K562 (cell line): ENCODE measurements at regions not wholly inside any gene's neighbourhood (a gene's known extent, or its start where the extent isn't known, plus 50 kb on each side); places are given as distances from the start of the nearest gene placed in this dataset.

ENCODE experiments used
- ATAC-seq: fragments of 200-7000 bp; cut with Tn5 transposase; 3 replicates; pipeline ENCODE4 v1.9.1; 2020; ENCODE audit warnings: moderate library complexity
- BruUV-seq: library from RNA; stranded (reverse); fragments of 400-500 nt; replicated peaks from 2 replicates; lab custom pipeline; 2021; lab: Mats Ljungman, UMichigan
- CTCF ChIA-PET: fragments of 300-600 bp; formaldehyde crosslinking; extraction: SDS; loops from one replicate; lab custom pipeline; 2021; ENCODE audit warnings: low intra/inter-chr PET ratio; lab: Yijun Ruan, JAX
- POLR2A ChIA-PET: fragments of 300-600, 350-650 bp; sonication (Branson Sonifier 250); formaldehyde crosslinking; extraction: SDS; loops from one replicate; lab custom pipeline; 2021; ENCODE audit warnings: antibody characterized with exemption, inconsistent platforms; lab: Yijun Ruan, JAX
- DNase-seq, 4 experiments: peaks; one replicate each; pipeline versions ENCODE4 v3.0.0 to v3.0.0-alpha.2; 2011 to 2018; ENCODE audit warnings: low spot score in 3 of 4, mixed read lengths in 3 of 4; ENCODE audit errors: extremely low read depth in 1 of 4
- FAIRE-seq: peaks from 2 replicates; lab custom pipeline; 2011; peaks lifted over from hg19 to GRCh38; lab: Jason Lieb, UNC
- H2AFZ ChIP-seq: 2 replicates; pipeline ENCODE4 v1.6.0; 2011; ENCODE audit warnings: low read depth, low read length, control low read depth, inconsistent platforms
- H3K27ac ChIP-seq: fragments of 200-600 bp; 3 replicates; pipeline ENCODE4 v1.8.0; 2011; ENCODE audit warnings: low read depth, mild to moderate bottlenecking, control low read depth, inconsistent platforms, low read length, moderate library complexity, mixed read lengths; ENCODE audit errors: extremely low read depth
- H3K27me3 ChIP-seq, 2 experiments: fragments of 300-600 bp in 1 of 2; 2 replicates in 1 of 2; 3 replicates in 1 of 2; pipeline versions ENCODE4 v1.6.0 to v1.8.0; 2011; ENCODE audit warnings: inconsistent platforms in 2 of 2, low read length in 2 of 2, mild to moderate bottlenecking in 1 of 2, mixed read lengths in 1 of 2, moderate library complexity in 1 of 2; ENCODE audit not compliant: control insufficient read depth in 2 of 2, insufficient read depth in 2 of 2
- H3K36me3 ChIP-seq: fragments of 300-600 bp; 3 replicates; pipeline ENCODE4 v1.8.0; 2011; ENCODE audit warnings: mild to moderate bottlenecking, low read length, inconsistent platforms; ENCODE audit not compliant: control insufficient read depth, insufficient read depth
- H3K4me1 ChIP-seq, 2 experiments: fragments of 200-600 bp in 1 of 2; replicated peaks in 1 of 2; 2 replicates in 1 of 2; 3 replicates in 1 of 2; pipeline versions ENCODE4 v1.5.1 to v1.8.0; 2011; ENCODE audit warnings: inconsistent platforms in 2 of 2, low read length in 2 of 2, mild to moderate bottlenecking in 1 of 2, mixed read lengths in 1 of 2, moderate library complexity in 1 of 2; ENCODE audit not compliant: control insufficient read depth in 2 of 2, insufficient read depth in 2 of 2
- H3K4me2 ChIP-seq: 2 replicates; pipeline ENCODE4 v1.6.1; 2011; ENCODE audit warnings: low read length, control low read depth, inconsistent platforms, mixed read lengths; ENCODE audit not compliant: insufficient read depth
- H3K4me3 ChIP-seq: fragments of 200-600 bp; sonication (generic), shearing (Covaris generic); 2 replicates; pipeline ENCODE4 v1.5.1; 2016; ENCODE audit warnings: control low read depth, inconsistent platforms
- H3K79me2 ChIP-seq: fragments of 200-600 bp; 3 replicates; pipeline ENCODE4 v1.8.0; 2011; ENCODE audit warnings: low read length, inconsistent platforms; ENCODE audit not compliant: control insufficient read depth, insufficient read depth
- H3K9ac ChIP-seq, 2 experiments: 2 replicates each; pipeline versions ENCODE4 v1.6.0 to v1.6.1; 2011; ENCODE audit warnings: low read depth in 2 of 2, low read length in 2 of 2, control low read depth in 1 of 2, inconsistent platforms in 1 of 2, mild to moderate bottlenecking in 1 of 2, mixed read lengths in 1 of 2; ENCODE audit not compliant: insufficient read depth in 1 of 2
- H3K9me1 ChIP-seq: one replicate; pipeline ENCODE4 v1.6.0; 2011; ENCODE audit warnings: inconsistent platforms, mild to moderate bottlenecking, low read length, moderate library complexity; ENCODE audit not compliant: control insufficient read depth, insufficient read depth
- H3K9me3 ChIP-seq: replicated peaks from 2 replicates; pipeline ENCODE4 v1.5.1; 2011; ENCODE audit warnings: low read depth, low read length, inconsistent platforms; ENCODE audit not compliant: control insufficient read depth, insufficient read depth
- H4K20me1 ChIP-seq: replicated peaks from 2 replicates; pipeline ENCODE4 v1.6.1; 2011; ENCODE audit warnings: low read length, inconsistent platforms, mixed read lengths; ENCODE audit not compliant: control insufficient read depth, insufficient read depth
- PHF8 ChIP-seq: fragments of 200-600 bp; sonication (generic); IDR thresholded peaks from 2 replicates; pipeline ENCODE4 v1.6.1; 2012; ENCODE audit warnings: mixed run types, mild to moderate bottlenecking, inconsistent platforms, low read length, moderate library complexity, borderline replicate concordance
- RAD21 ChIP-seq, 2 experiments: fragments of 250-450 bp in 1 of 2; fragments of 450-650 bp in 1 of 2; sonication (Bioruptor Pico) in 1 of 2; formaldehyde crosslinking in 1 of 2; IDR thresholded peaks in 1 of 2; conservative IDR thresholded peaks in 1 of 2; 2 replicates each; pipeline versions ENCODE4 v1.4.0 to v1.8.0; 2020 to 2022; ENCODE audit warnings: mild to moderate bottlenecking in 2 of 2, moderate library complexity in 1 of 2
- ZNF584 ChIP-seq: fragments of 200-800 bp; sonication (Bioruptor generic); IDR thresholded peaks from 2 replicates; pipeline ENCODE4 v1.6.1; 2016; ENCODE audit warnings: low read depth, mild to moderate bottlenecking, missing genetic modification characterization, missing compliant biosample characterization
- WGBS: fragments of 100-300 bp; shearing (Covaris generic); methylation state at CpG from one replicate; pipeline ENCODE4 v1.1.6; 2016; ENCODE audit warnings: low coverage, mixed read lengths; ENCODE audit not compliant: insufficient coverage; ENCODE audit errors: missing lambda C conversion rate; 5-methylcytosine and 5-hydroxymethylcytosine counted together
- in situ Hi-C: fragments of 300-500 bp; cut with MboI; formaldehyde crosslinking; loops from 4 replicates; pipeline ENCODE4 v1.15.0; 2018; ENCODE audit warnings: inconsistent platforms, mixed read lengths
- intact Hi-C: fragments of 100-400 bp; cut with micrococcal nuclease; formaldehyde crosslinking; loops from 2 replicates; pipeline ENCODE4 v1.14.2; 2022
- TF ChIP-seq, protein P1 (sequence below): fragments of 450-650 bp; formaldehyde crosslinking; IDR thresholded peaks from 2 replicates; pipeline ENCODE4 v1.4.0; 2020; ENCODE audit warnings: mild to moderate bottlenecking, moderate library complexity
- TF ChIP-seq, protein P2 (sequence below), 3 experiments: IDR thresholded peaks in 2 of 3; conservative IDR thresholded peaks in 1 of 3; 2 replicates each; pipeline ENCODE4 v1.5.1; 2011 to 2012; ENCODE audit warnings: low read length in 3 of 3, mild to moderate bottlenecking in 3 of 3, control low read depth in 2 of 3, improper control_type of control experiment in 1 of 3, inconsistent platforms in 1 of 3, low read depth in 1 of 3, mixed read lengths in 1 of 3, moderate library complexity in 1 of 3; ENCODE audit not compliant: insufficient read depth in 2 of 3

DNA sequence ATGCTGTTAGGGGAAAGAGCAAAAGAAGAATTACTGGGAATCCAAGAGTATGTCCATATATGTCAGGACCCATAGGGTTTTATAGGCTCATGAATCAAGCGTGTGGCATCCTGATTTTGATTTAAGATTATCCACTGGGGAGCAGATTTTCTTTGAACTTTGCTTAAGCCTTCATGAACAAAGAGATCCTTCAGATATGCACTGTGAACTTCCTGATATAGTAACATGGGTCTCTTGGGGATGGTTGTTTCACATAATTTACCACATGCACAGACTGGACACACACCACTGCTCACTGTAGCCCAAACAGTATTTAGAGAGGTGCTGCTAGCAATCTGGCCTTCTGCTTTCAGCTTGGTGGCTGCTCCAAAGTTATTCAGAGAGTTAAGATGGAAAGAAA lies 200.9 kb upstream of the ZPLD1 start:
- H3K9ac ChIP-seq: no peak overlapping the region
- no peaks in the 10 kb centered on the region for H3K79me2 ChIP-seq
- H3K27ac ChIP-seq: no peak overlapping the region
- intact Hi-C loops: no loop called here
- H3K4me1 ChIP-seq: no peaks in the 10 kb centered on the region; a peak in 1 of 5 replicates
- H3K27me3 ChIP-seq: no peaks in the 10 kb centered on the region
- H3K36me3 ChIP-seq: no peaks in the 10 kb centered on the region
- BruUV-seq: no TSS peak
- in situ Hi-C loops: no loop called here
- no peaks in the 10 kb centered on the region for H3K9me3 ChIP-seq
- H3K4me2 ChIP-seq: no peak overlapping the region
- no peak for FAIRE-seq
- no peak for TF ChIP-seq ZNF584 (CRISPR knock-in tag)
- TF ChIP-seq, all 486 proteins: peak for 0
- ATAC-seq (no peak), DNase-seq (no peak)
- ChIA-PET POLR2A (no interaction called here), CTCF (no interaction called here)
- WGBS: 0% methylated on average over 1 of the region's 1 CpG
- no peaks in the 10 kb centered on the region for H3K9me1 ChIP-seq
- no peaks in the 10 kb centered on the region for H4K20me1 ChIP-seq
- no peak overlapping the region for H2AFZ ChIP-seq
- H3K4me3 ChIP-seq: no peak overlapping the region

DNA sequence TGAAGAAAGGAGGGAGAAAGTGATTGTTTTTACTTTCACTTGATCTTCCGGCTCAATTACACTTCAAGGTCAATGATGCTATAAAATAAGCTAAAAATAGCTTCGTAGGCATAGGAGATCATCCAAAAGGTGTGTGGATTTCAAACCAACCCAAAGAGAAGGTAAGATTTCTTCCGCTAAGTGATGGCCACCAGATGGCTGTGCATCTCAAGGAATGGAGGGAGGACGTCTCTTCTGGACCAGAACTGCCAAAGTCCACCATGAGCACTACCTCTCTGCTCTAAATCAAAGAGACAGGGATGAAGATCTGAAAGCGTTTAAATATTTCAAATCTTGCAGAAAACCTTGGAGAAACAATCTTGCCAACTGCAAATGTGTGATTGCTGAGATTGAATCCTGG lies 199.1 kb upstream of the ZPLD1 start:
- Histone ChIP-seq H3K27me3 (no peaks in the 10 kb centered on the region), H3K9me1 (no peaks in the 10 kb centered on the region), H3K27ac (no peak overlapping the region), H3K36me3 (no peaks in the 10 kb centered on the region), H3K4me2 (no peak overlapping the region), H2AFZ (no peak overlapping the region), H4K20me1 (no peaks in the 10 kb centered on the region), H3K79me2 (no peaks in the 10 kb centered on the region), H3K9ac (no peak overlapping the region), H3K4me3 (no peak overlapping the region), H3K9me3 (no peaks in the 10 kb centered on the region), H3K4me1 (no peaks in the 10 kb centered on the region)
- intact Hi-C loops (no loop called here), in situ Hi-C loops (no loop called here)
- no TSS peak for BruUV-seq
- DNase-seq (no peak), ATAC-seq (no peak), FAIRE-seq (no peak)
- POLR2A ChIA-PET: interaction anchor here (0.5 kb wide), 1 partner anchor 582 kb away, joined by 3 read pairs; no protein-coding TSS in a partner anchor
- CTCF ChIA-PET: no interaction called here
- 0% methylated on average over 5 of the region's 5 CpGs for WGBS
- TF ChIP-seq, protein P1, sequence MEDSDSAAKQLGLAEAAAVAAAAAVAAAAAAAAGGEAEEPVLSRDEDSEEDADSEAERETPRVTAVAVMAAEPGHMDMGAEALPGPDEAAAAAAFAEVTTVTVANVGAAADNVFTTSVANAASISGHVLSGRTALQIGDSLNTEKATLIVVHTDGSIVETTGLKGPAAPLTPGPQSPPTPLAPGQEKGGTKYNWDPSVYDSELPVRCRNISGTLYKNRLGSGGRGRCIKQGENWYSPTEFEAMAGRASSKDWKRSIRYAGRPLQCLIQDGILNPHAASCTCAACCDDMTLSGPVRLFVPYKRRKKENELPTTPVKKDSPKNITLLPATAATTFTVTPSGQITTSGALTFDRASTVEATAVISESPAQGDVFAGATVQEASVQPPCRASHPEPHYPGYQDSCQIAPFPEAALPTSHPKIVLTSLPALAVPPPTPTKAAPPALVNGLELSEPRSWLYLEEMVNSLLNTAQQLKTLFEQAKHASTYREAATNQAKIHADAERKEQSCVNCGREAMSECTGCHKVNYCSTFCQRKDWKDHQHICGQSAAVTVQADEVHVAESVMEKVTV: peak; percentile 64
- no peak for TF ChIP-seq PHF8
- TF ChIP-seq, protein P2, sequence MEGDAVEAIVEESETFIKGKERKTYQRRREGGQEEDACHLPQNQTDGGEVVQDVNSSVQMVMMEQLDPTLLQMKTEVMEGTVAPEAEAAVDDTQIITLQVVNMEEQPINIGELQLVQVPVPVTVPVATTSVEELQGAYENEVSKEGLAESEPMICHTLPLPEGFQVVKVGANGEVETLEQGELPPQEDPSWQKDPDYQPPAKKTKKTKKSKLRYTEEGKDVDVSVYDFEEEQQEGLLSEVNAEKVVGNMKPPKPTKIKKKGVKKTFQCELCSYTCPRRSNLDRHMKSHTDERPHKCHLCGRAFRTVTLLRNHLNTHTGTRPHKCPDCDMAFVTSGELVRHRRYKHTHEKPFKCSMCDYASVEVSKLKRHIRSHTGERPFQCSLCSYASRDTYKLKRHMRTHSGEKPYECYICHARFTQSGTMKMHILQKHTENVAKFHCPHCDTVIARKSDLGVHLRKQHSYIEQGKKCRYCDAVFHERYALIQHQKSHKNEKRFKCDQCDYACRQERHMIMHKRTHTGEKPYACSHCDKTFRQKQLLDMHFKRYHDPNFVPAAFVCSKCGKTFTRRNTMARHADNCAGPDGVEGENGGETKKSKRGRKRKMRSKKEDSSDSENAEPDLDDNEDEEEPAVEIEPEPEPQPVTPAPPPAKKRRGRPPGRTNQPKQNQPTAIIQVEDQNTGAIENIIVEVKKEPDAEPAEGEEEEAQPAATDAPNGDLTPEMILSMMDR (IDR thresholded peaks at IDR 0.05 in 2 of 3, conservative IDR thresholded peaks at IDR 0.05 in 1 of 3; ENCODE audit: insufficient read depth in 2 of 3, low read depth in 1 of 3, low read length in 3 of 3): peak in 1 of 3 experiments; percentile 10; a peak in 1 of 6 replicates
- peak; percentile 73 to 76 for TF ChIP-seq RAD21 (CRISPR knock-in tag; conservative IDR thresholded peaks at IDR 0.05 in 1 of 2, IDR thresholded peaks at IDR 0.05 in 1 of 2)
